HCT116 (cell line): ENCODE measurements at regions not wholly inside any gene's neighbourhood (a gene's known extent, or its start where the extent isn't known, plus 50 kb on each side); places are given as distances from the start of the nearest gene placed in this dataset.

Experiments used
- ATAC-seq: fragments of 200-7000 bp; cut with Tn5 transposase; 2 replicates; pipeline ENCODE4 v1.9.1; 2020; ENCODE audit warnings: mild to moderate bottlenecking, moderate library complexity
- BruUV-seq: library from RNA; stranded (reverse); fragments of 400-500 nt; replicated peaks from 2 replicates; lab custom pipeline; 2021; lab: Mats Ljungman, UMichigan
- CTCF ChIA-PET: fragments of 300-600 bp; sonication (Branson Sonifier 250); formaldehyde crosslinking; loops from one replicate; lab custom pipeline; 2021; ENCODE audit warnings: antibody characterized with exemption; lab: Charles Lee
- POLR2A ChIA-PET: fragments of 300-600, 350-600 bp; sonication (Branson Sonifier 250); formaldehyde crosslinking; loops from one replicate; lab custom pipeline; 2021; ENCODE audit warnings: antibody characterized with exemption; lab: Charles Lee
- RAD21 ChIA-PET, 2 experiments: fragments of 300-600 bp; sonication (Branson Sonifier 250); formaldehyde crosslinking; loops; one replicate each; lab custom pipeline; 2023; ENCODE audit warnings: low total read pairs in 2 of 2; ENCODE audit not compliant: uncharacterized antibody in 2 of 2, unreplicated experiment in 2 of 2, low non-redundant PET in 1 of 2; lab: Charles Lee
- DNase-seq: peaks from one replicate; pipeline ENCODE4 v3.0.0-alpha.2; 2010; ENCODE audit warnings: low read depth, low spot score
- H2AFZ ChIP-seq: fragments of 200-600 bp; shearing (Covaris generic), sonication (generic); 2 replicates; pipeline ENCODE4 v1.6.1; 2017; ENCODE audit warnings: low read depth, mixed run types, mixed read lengths, antibody characterized with exemption, low read length; ENCODE audit not compliant: poor library complexity, severe bottlenecking
- H3K27ac ChIP-seq: 2 replicates; pipeline ENCODE4 v1.5.1; 2012; ENCODE audit warnings: low read depth, low read length
- H3K27me3 ChIP-seq: fragments of 200-600 bp; sonication (generic); 2 replicates; pipeline ENCODE4 v1.6.1; 2016; ENCODE audit warnings: mixed run types, low read length, mixed read lengths; ENCODE audit not compliant: insufficient read depth
- H3K36me3 ChIP-seq, 2 experiments: fragments of 200-500 bp in 1 of 2; fragments of 200-600 bp in 1 of 2; sonication (Bioruptor generic) in 1 of 2; sonication (generic) in 1 of 2; 2 replicates each; pipeline versions ENCODE4 v1.5.1 to v1.6.1; 2014 to 2016; ENCODE audit warnings: low read length in 2 of 2, inconsistent platforms in 1 of 2, mixed read lengths in 1 of 2, mixed run types in 1 of 2; ENCODE audit not compliant: insufficient read depth in 2 of 2, control insufficient read depth in 1 of 2
- H3K4me1 ChIP-seq, 2 experiments: fragments of 200-600 bp in 1 of 2; sonication (generic) in 1 of 2; 2 replicates each; pipeline versions ENCODE4 v1.5.1 to v1.6.1; 2012 to 2017; ENCODE audit warnings: low read length in 2 of 2, inconsistent platforms in 1 of 2, mild to moderate bottlenecking in 1 of 2, mixed read lengths in 1 of 2, mixed run types in 1 of 2, moderate library complexity in 1 of 2; ENCODE audit not compliant: insufficient read depth in 2 of 2, control insufficient read depth in 1 of 2
- H3K4me2 ChIP-seq: fragments of 200-600 bp; sonication (generic); 2 replicates; pipeline ENCODE4 v1.6.1; 2017; ENCODE audit warnings: mixed run types, low read length, mixed read lengths
- H3K4me3 ChIP-seq, 2 experiments: fragments of 200-600 bp in 1 of 2; sonication (generic) in 1 of 2; replicated peaks in 1 of 2; 2 replicates each; pipeline ENCODE4 v1.5.1; 2011 to 2016; ENCODE audit warnings: low read length in 2 of 2, control low read depth in 1 of 2, low read depth in 1 of 2, mild to moderate bottlenecking in 1 of 2, mixed read lengths in 1 of 2, mixed run types in 1 of 2
- H3K79me2 ChIP-seq: fragments of 200-600 bp; sonication (generic); 2 replicates; pipeline ENCODE4 v1.6.1; 2017; ENCODE audit warnings: mild to moderate bottlenecking, mixed run types, low read length, moderate library complexity, mixed read lengths; ENCODE audit not compliant: insufficient read depth
- H3K9ac ChIP-seq: fragments of 200-600 bp; sonication (generic); 2 replicates; pipeline ENCODE4 v1.6.1; 2016; ENCODE audit warnings: low read length, mixed read lengths
- H3K9me2 ChIP-seq: fragments of 200-600 bp; sonication (generic), shearing (Covaris generic); 2 replicates; pipeline ENCODE4 v1.6.1; 2017; ENCODE audit warnings: mixed run types, mild to moderate bottlenecking, moderate library complexity; ENCODE audit not compliant: insufficient read depth
- H3K9me3 ChIP-seq, 2 experiments: fragments of 200-500 bp in 1 of 2; fragments of 200-600 bp in 1 of 2; sonication (Bioruptor generic) in 1 of 2; sonication (generic) in 1 of 2; 2 replicates each; pipeline ENCODE4 v1.6.1; 2014 to 2017; ENCODE audit warnings: low read length in 2 of 2, mixed read lengths in 2 of 2, inconsistent platforms in 1 of 2, low read depth in 1 of 2, mild to moderate bottlenecking in 1 of 2, mixed run types in 1 of 2, moderate library complexity in 1 of 2; ENCODE audit not compliant: control insufficient read depth in 1 of 2, insufficient read depth in 1 of 2
- H4K20me1 ChIP-seq: fragments of 200-600 bp; sonication (generic), shearing (Covaris generic); 2 replicates; pipeline ENCODE4 v1.6.1; 2017; ENCODE audit warnings: mixed run types, mild to moderate bottlenecking, moderate library complexity; ENCODE audit not compliant: insufficient read depth
- ATF3 ChIP-seq: IDR thresholded peaks from 2 replicates; pipeline ENCODE4 v1.6.1; 2012
- CBX3 ChIP-seq: IDR thresholded peaks from 2 replicates; pipeline ENCODE4 v1.6.1; 2012; ENCODE audit warnings: low read depth
- EGR1 ChIP-seq: IDR thresholded peaks from 2 replicates; pipeline ENCODE4 v1.6.1; 2012; ENCODE audit warnings: low read depth
- ELF1 ChIP-seq: IDR thresholded peaks from 2 replicates; pipeline ENCODE4 v1.6.1; 2012; ENCODE audit warnings: low read depth, borderline replicate concordance
- JUND ChIP-seq: IDR thresholded peaks from 2 replicates; pipeline ENCODE4 v1.6.1; 2012
- POLR2A ChIP-seq: IDR thresholded peaks from 2 replicates; pipeline ENCODE4 v1.7.0; 2011; ENCODE audit warnings: borderline replicate concordance; ENCODE audit not compliant: insufficient read depth, insufficient read length; ENCODE audit errors: extremely low read depth
- POLR2AphosphoS5 ChIP-seq: IDR thresholded peaks from 2 replicates; pipeline ENCODE4 v1.6.1; 2011; ENCODE audit warnings: mild to moderate bottlenecking, low read depth, low read length, moderate library complexity
- RAD21 ChIP-seq: IDR thresholded peaks from 2 replicates; pipeline ENCODE4 v1.6.1; 2012; ENCODE audit warnings: low read depth, mild to moderate bottlenecking
- REST ChIP-seq: IDR thresholded peaks from 2 replicates; pipeline ENCODE4 v1.6.1; 2012; ENCODE audit warnings: low read depth
- SP1 ChIP-seq: IDR thresholded peaks from 2 replicates; pipeline ENCODE4 v1.6.1; 2012; ENCODE audit warnings: low read depth
- TCF7L2 ChIP-seq: IDR thresholded peaks from 2 replicates; pipeline ENCODE4 v1.7.0; 2011; ENCODE audit warnings: borderline replicate concordance, inconsistent platforms; ENCODE audit not compliant: insufficient read depth, insufficient read length; ENCODE audit errors: extremely low read depth
- ZFX ChIP-seq: fragments of 450-650 bp; IDR thresholded peaks from 2 replicates; pipeline ENCODE4 v1.6.1; 2017
- ZNF274 ChIP-seq: fragments of 200-500 bp; sonication (Bioruptor generic); IDR thresholded peaks from 2 replicates; pipeline ENCODE4 v1.6.1; 2014; ENCODE audit warnings: mild to moderate bottlenecking, low read depth, low read length, inconsistent platforms
- intact Hi-C: fragments of 100-400 bp; cut with micrococcal nuclease; formaldehyde crosslinking; loops from 2 replicates; pipeline ENCODE4 v1.10.0; 2022
- TF ChIP-seq, protein P1 (sequence below): IDR thresholded peaks from 2 replicates; pipeline ENCODE4 v1.6.1; 2012

DNA sequence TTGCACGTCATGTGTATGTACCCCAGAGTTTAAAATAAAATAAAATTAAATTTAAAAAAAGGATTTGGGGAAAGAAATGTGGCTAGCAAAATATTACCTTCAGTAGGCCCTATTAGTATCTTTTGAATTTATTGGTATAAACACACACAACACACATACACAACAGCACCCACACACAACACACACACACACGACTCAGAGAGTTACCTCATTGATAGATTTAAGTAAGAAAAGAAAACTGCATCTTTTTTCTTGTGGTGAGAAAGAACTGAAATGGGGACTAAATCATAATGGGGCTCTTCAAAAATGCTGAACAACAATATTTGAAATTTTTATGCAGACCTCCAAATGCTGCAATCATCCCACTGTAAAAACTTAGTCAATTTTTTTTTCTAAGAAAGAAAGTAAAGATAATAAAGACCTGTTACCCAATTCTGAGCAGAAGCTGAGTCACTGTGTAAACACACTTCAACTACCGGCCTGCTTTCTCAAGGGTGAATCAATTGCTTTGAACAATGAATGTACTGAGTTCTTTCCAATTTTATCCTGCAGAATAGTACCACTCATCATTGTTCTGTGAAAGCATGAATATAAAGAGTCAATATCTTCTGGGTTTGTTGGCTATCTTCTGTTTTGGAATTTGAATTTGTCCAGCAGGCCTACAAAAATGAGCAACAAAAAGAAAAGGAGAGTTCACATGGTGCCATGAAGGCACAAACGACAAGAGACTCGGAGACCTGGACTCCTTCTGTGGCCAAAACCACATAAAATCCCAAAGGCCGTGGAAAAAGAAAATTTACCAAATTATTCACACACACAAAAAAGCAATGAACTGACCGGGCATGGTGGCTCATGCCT lies 57.9 kb upstream of the CCNG1 start (continued):
- TF ChIP-seq ZNF274 (no peak), POLR2A (no peak), SP1 (peak; percentile 76), CBX3 (peak; percentile 55; the same call in 1 of the 2 replicates), ELF1 (no peak)

DNA sequence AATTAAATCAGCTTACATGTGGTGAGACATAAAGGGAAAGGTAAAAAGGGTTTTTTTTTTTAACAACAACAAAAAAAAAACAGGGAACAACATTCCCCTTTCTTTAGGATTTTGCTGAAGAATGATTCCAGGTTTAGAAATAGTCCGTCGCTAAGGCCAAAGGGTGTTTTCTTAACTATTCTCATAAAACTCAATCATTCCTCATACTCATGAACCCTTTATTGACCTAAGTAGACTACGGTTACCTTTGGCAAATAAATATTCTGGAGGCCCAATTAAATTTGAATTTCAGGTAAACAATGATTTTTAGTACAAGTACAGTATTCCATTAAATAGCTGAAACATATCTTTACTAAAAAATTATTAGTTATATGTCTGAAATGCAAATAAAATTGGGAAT lies 55.6 kb upstream of the CCNG1 start:
- no peak overlapping the region for H3K4me2 ChIP-seq
- H3K4me1 ChIP-seq = peaks cover 11 to 16% of the 10 kb centered on the region in 2 experiments; a peak in 3 of 4 replicates
- H3K79me2 ChIP-seq = no peaks in the 10 kb centered on the region
- ChIA-PET RAD21 (no interaction called here), CTCF (no interaction called here), POLR2A (no interaction called here)
- no peak overlapping the region for H3K9ac ChIP-seq
- ATAC-seq = no peak
- no TSS peak for BruUV-seq
- H3K27me3 ChIP-seq = no peaks in the 10 kb centered on the region; the same call in 1 of the 2 replicates
- intact Hi-C loops = no loop called here
- no peaks in the 10 kb centered on the region for H3K9me2 ChIP-seq
- H4K20me1 ChIP-seq = no peaks in the 10 kb centered on the region
- no peak overlapping the region for H2AFZ ChIP-seq
- no peak for TF ChIP-seq REST
- no peak for TF ChIP-seq ZFX
- no peak for TF ChIP-seq EGR1
- TF ChIP-seq ZNF274 = no peak
- no peak for TF ChIP-seq ATF3
- TF ChIP-seq, protein P1, sequence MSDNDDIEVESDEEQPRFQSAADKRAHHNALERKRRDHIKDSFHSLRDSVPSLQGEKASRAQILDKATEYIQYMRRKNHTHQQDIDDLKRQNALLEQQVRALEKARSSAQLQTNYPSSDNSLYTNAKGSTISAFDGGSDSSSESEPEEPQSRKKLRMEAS = no peak
- no peak for TF ChIP-seq JUND
- no peak for TF ChIP-seq POLR2AphosphoS5
- TF ChIP-seq RAD21 = no peak
- TF ChIP-seq TCF7L2 = no peak
- no peaks in the 10 kb centered on the region for H3K9me3 ChIP-seq
- H3K27ac ChIP-seq = no peak overlapping the region
- no peak overlapping the region for H3K4me3 ChIP-seq
- no peak for DNase-seq
- no peaks in the 10 kb centered on the region for H3K36me3 ChIP-seq
